Fibroblast of lung (primary cell): ENCODE measurements at regions not wholly inside any gene's neighbourhood (a gene's known extent, or its start where the extent isn't known, plus 50 kb on each side); places are given as distances from the start of the nearest gene placed in this dataset.

Source experiments
- DNase-seq, 2 donors: peaks; one replicate each; pipeline versions ENCODE4 v3.0.0 to v3.0.0-alpha.2; 2010; ENCODE audit warnings: low read depth in 2 of 2
- H2AFZ ChIP-seq: 2 replicates; pipeline ENCODE4 v1.5.1; 2012; ENCODE audit warnings: low read length, control low read depth, inconsistent platforms
- H3K27ac ChIP-seq: 2 replicates; pipeline ENCODE4 v1.5.1; 2011; ENCODE audit warnings: low read length, control low read depth; ENCODE audit not compliant: insufficient read depth
- H3K27me3 ChIP-seq: 2 replicates; pipeline ENCODE4 v1.5.1; 2011; ENCODE audit warnings: mild to moderate bottlenecking, low read length; ENCODE audit not compliant: control insufficient read depth, insufficient read depth
- H3K36me3 ChIP-seq: 2 replicates; pipeline ENCODE4 v1.5.1; 2011; ENCODE audit warnings: low read length; ENCODE audit not compliant: control insufficient read depth, insufficient read depth
- H3K4me1 ChIP-seq: 2 replicates; pipeline ENCODE4 v1.5.1; 2011; ENCODE audit warnings: low read length; ENCODE audit not compliant: control insufficient read depth, insufficient read depth; ENCODE audit errors: extremely low read depth
- H3K4me2 ChIP-seq: 2 replicates; pipeline ENCODE4 v1.5.1; 2011; ENCODE audit warnings: low read length, control low read depth; ENCODE audit not compliant: insufficient read depth; ENCODE audit errors: extremely low read depth
- H3K4me3 ChIP-seq, 4 experiments: fragments of 200-600 bp in 1 of 4; sonication (generic) in 1 of 4; replicated peaks in 1 of 4; 2 replicates each; pipeline ENCODE4 v1.5.1; 2011 to 2016; ENCODE audit warnings: low read length in 4 of 4, low read depth in 3 of 4, mild to moderate bottlenecking in 3 of 4, control low read depth in 2 of 4, inconsistent platforms in 1 of 4, mixed read lengths in 1 of 4; ENCODE audit not compliant: insufficient read depth in 1 of 4; ENCODE audit errors: control extremely low read depth in 1 of 4
- H3K79me2 ChIP-seq: 2 replicates; pipeline ENCODE4 v1.5.1; 2012; ENCODE audit warnings: mild to moderate bottlenecking, low read length, inconsistent platforms; ENCODE audit not compliant: control insufficient read depth, insufficient read depth
- H3K9ac ChIP-seq: 2 replicates; pipeline ENCODE4 v1.5.1; 2011; ENCODE audit warnings: mild to moderate bottlenecking, low read length, control low read depth; ENCODE audit not compliant: insufficient read depth
- H3K9me3 ChIP-seq: 2 replicates; pipeline ENCODE4 v1.5.1; 2012; ENCODE audit warnings: low read depth, low read length; ENCODE audit not compliant: control insufficient read depth, insufficient read depth
- H4K20me1 ChIP-seq: 2 replicates; pipeline ENCODE4 v1.5.1; 2011; ENCODE audit warnings: low read length; ENCODE audit not compliant: control insufficient read depth, insufficient read depth; ENCODE audit errors: extremely low read depth
- EZH2 ChIP-seq: IDR thresholded peaks from 2 replicates; pipeline ENCODE4 v1.5.1; 2012; ENCODE audit warnings: low read length, control low read depth, mild to moderate bottlenecking; ENCODE audit errors: missing control alignments
- TF ChIP-seq, protein P1 (sequence below), 2 donors: IDR thresholded peaks in 1 of 2; conservative IDR thresholded peaks in 1 of 2; 1 replicate in 1 of 2; 2 replicates in 1 of 2; pipeline ENCODE4 v1.5.1; 2011 to 2012; ENCODE audit warnings: low read length in 2 of 2, control low read depth in 1 of 2, inconsistent platforms in 1 of 2, low read depth in 1 of 2, mild to moderate bottlenecking in 1 of 2

DNA sequence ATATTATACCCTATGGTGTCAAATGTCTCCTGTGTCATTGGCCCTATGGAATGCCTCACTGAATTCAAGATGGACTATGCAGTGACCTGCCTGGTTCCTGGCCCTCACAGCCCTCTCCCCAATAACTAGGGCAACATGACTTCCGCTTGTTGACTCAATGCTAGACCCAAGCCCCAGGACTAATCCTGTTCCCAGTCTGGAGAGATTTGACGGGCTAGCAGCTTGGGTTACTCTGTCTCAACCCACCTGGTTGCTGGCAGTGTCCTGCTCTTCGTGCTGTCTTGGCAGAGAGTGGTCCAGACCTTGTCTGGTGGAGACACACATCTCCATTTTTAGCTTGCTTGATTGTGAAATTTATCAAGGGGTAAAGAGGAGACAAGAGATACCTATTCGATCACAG lies 135.8 kb upstream of the HES1 start:
- Histone ChIP-seq H3K4me1 (peaks cover 11% of the 10 kb centered on the region), H3K9ac (no peak overlapping the region), H3K27me3 (peaks cover 19% of the 10 kb centered on the region), H3K4me3 (no peak overlapping the region), H3K9me3 (no peaks in the 10 kb centered on the region), H2AFZ (no peak overlapping the region), H3K4me2 (no peak overlapping the region), H3K36me3 (no peaks in the 10 kb centered on the region), H3K27ac (no peak overlapping the region), H4K20me1 (no peaks in the 10 kb centered on the region), H3K79me2 (no peaks in the 10 kb centered on the region)
- no peak for DNase-seq
- TF ChIP-seq, protein P1, sequence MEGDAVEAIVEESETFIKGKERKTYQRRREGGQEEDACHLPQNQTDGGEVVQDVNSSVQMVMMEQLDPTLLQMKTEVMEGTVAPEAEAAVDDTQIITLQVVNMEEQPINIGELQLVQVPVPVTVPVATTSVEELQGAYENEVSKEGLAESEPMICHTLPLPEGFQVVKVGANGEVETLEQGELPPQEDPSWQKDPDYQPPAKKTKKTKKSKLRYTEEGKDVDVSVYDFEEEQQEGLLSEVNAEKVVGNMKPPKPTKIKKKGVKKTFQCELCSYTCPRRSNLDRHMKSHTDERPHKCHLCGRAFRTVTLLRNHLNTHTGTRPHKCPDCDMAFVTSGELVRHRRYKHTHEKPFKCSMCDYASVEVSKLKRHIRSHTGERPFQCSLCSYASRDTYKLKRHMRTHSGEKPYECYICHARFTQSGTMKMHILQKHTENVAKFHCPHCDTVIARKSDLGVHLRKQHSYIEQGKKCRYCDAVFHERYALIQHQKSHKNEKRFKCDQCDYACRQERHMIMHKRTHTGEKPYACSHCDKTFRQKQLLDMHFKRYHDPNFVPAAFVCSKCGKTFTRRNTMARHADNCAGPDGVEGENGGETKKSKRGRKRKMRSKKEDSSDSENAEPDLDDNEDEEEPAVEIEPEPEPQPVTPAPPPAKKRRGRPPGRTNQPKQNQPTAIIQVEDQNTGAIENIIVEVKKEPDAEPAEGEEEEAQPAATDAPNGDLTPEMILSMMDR (conservative IDR thresholded peaks at IDR 0.05 in 1 of 2, IDR thresholded peaks at IDR 0.05 in 1 of 2; ENCODE audit: low read depth in 1 of 2, low read length in 2 of 2), result no peak
- no peak for TF ChIP-seq EZH2

DNA sequence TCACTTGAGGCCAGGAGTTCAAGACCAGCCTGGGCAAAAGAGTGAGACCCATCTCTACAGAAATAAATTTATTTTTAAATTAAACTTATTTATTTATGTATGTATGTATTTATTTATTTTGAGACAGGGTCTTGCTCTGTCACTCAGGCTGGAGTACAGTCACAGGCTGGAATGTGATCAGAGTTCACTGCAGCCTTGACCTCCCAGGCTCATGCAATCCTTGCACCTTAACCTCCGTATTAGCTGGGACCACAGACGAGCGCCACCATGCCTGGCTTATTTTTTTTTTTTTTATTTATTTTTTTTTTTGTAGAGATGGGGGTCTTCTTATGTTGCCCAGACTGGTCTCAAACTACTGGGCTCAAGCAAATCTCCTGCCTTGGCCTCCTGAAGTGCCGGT lies 135.2 kb upstream of the HES1 start:
- no peak for DNase-seq
- Histone ChIP-seq H3K4me2 (no peak overlapping the region), H3K27ac (no peak overlapping the region), H3K27me3 (peaks cover 19% of the 10 kb centered on the region), H3K9me3 (no peaks in the 10 kb centered on the region), H3K4me1 (peaks cover 11% of the 10 kb centered on the region), H3K4me3 (no peak overlapping the region), H4K20me1 (no peaks in the 10 kb centered on the region), H3K36me3 (no peaks in the 10 kb centered on the region), H3K9ac (no peak overlapping the region), H3K79me2 (no peaks in the 10 kb centered on the region), H2AFZ (no peak overlapping the region)
- TF ChIP-seq, protein P1 (conservative IDR thresholded peaks at IDR 0.05 in 1 of 2, IDR thresholded peaks at IDR 0.05 in 1 of 2; ENCODE audit: low read depth in 1 of 2, low read length in 2 of 2), result no peak
- TF ChIP-seq EZH2, result no peak

DNA sequence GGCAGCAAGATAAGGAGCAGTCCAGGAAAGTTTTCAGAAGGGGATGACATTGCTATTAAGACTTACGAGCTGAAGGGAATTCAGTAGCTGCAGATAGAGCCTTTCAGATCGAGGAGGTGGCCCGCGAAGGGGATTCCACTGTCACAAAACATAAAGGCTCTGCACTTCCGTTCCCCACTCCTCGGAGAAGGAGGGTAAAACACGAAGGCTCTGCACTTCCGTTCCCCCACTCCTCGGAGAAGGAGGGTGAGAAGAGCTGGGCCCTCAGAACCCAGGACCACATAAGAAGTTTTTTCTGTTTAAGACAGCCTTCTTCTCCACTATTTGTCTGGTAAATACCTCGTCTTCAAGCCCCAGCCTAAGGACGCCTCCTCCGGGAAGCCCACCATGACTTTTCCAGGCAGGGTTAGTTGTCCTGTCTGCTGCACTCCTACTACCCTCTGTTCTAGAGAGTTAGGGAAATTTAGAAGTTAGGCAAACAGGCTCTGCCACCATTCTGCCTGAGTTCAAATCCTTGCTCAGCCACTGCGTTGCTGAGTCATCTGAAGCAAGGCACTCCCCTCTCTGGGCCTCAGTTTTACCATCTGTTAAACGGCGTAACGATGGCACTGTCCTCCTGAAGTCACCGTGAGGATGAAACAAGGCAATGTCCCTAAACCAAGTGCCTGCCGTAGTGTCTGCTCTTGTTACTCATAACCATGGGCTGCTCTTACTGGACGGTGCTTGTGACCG lies 134.1 kb upstream of the HES1 start:
- Histone ChIP-seq H3K27me3 (peaks cover 20% of the 10 kb centered on the region), H3K9ac (no peak overlapping the region), H3K4me1 (peaks cover 11% of the 10 kb centered on the region), H4K20me1 (no peaks in the 10 kb centered on the region), H2AFZ (no peak overlapping the region), H3K79me2 (no peaks in the 10 kb centered on the region), H3K4me2 (no peak overlapping the region), H3K36me3 (no peaks in the 10 kb centered on the region), H3K9me3 (no peaks in the 10 kb centered on the region), H3K4me3 (no peak overlapping the region), H3K27ac (no peak overlapping the region)
- DNase-seq, result no peak
- TF ChIP-seq, protein P1 (conservative IDR thresholded peaks at IDR 0.05 in 1 of 2, IDR thresholded peaks at IDR 0.05 in 1 of 2; ENCODE audit: low read depth in 1 of 2, low read length in 2 of 2), result no peak
- no peak for TF ChIP-seq EZH2
